ENCODE measurements at regions not wholly inside any gene's neighbourhood (a gene's known extent, or its start where the extent isn't known, plus 50 kb on each side); places are given as distances from the start of the nearest gene placed in this dataset.
"Not testable (repeated sequence)": the region's sequence is repeated elsewhere in the genome, so short reads cannot be mapped to it uniquely, and the experiment has no call there.

GRCh38 chr5:53219174-53219573, 109.6 kb upstream of the MOCS2 start:
- no peak for DNase-seq (ENCODE audit: low spot score)

DNA sequence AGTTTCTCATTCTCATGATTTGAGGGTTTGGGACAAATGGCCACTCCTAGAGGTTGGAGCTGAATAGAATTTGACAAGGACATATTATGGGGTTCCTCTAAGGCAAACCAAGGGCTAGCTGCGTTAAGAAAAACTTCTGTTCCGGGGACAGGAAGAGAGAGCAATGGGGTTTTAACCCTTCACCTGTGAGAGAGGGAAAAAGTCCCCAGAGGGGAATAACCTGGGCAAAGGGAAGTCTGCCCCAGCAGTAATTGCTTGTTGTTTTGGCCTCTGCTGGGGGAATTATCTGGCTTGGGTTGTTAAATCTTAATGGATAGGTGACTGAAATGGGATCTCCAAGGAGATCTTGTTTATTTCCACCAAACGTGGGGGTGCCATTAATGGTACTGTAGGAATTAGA, 110.1 kb upstream of the MOCS2 start:
- no peak for DNase-seq (ENCODE audit: low spot score)

DNA sequence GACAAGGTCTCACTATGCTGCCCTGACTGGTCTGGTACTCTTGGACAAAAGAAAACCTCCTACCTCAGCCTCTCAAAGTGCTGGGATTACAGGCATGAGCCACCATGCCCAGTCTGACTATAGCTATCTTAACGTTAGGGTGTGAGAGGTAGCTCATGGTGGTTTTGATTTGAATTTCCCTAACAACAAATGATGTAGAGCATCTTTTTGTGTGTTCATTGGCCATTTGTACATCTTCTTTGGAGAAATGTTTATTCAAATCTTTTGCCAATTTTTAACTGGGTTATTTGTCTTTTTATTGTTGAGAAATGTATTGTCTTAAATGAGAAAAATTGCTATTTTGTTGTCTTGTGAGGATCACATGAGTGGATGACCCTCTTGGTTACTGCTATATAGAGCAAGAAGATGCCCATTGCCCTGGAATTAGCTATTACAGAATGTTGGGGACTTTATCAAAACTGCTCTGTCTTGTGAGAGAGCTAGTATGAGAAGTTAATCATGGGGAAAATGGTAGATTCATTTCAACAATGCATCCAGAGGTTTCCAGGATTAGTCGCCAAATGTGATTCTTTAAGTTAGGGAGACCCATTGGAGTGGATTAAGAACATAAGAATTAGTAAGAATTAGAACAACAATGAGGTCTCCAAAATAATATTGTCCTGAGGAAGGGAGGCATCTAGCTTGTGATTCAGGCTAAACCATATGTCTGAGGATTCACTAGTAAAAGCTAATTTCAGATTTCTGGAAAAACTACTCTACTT, 124.3 kb upstream of the MOCS2 start:
- DNase-seq (ENCODE audit: low spot score) = no peak

DNA sequence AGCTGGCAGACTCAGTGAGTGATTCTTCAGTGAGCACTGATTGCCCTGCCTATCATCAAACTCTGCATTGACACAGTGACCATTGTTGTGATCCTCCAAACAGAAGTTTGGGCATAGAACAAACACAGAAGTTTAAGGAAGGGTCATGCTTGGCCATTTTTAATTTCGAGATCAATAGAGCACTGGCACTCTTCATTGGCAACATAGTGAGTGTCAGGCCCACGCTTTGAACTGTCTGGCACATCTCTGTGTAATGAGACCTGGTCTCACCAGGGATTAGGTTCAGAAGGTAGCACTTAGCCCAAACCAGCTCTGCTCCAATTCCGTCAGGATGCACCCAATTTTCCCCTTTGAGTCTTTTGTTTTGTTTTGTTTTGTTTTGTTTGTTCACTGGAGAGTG, 127.1 kb upstream of the MOCS2 start:
- DNase-seq (ENCODE audit: low spot score) = no peak

DNA sequence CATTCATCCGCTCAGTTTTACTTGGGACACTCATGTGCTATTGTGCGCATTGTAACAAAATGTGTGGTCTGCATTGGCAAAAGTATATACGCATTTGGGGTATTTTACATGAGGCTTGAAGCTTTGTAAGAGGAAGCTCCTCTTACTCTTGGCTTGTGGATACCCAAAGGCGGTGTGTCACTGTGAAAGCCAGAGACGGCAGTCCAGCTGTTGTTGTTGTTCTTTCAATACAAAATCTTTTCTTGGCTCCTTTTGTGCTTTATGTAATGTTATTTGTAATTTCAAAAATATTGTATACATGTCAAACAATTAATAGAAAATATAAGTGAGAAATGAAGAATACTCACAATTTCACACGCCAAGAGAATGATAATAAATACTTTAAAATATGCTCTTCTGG, 128.3 kb upstream of the MOCS2 start:
- no peak for DNase-seq (ENCODE audit: low spot score)

DNA sequence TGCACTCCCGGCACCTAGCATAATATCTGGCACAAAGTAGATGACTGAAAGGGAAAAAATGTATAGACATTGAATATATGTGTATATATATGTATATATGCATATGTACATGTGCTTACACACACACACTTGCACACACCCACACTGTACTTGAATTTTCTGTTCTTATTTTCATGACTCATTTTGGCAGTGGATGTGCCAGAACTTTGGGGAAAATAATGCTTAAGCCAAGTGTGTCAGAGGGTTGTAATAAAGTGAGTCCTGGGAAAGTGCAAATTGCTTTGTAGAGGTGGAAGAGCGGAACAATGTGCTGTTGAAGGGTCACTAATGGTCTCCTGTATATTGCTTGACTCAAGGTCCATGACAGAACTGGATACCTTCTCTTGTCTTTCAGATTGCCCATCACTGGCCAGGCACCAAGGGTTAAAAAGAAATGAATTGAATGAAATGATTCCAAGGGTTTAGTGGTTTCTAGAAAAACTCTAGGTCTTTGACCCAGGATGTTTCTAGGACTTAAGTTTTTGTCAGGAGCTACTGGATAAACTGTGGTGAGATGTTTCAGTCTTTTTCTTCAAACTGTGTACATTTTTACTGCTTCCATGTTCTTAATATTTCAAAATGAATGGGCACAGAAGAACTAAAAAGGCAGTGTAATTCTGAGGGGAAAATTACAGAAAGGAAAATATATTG, 129.9 kb upstream of the MOCS2 start:
- DNase-seq (ENCODE audit: low spot score) = no peak

- DNase-seq (ENCODE audit: low spot score) = no peak
Measured at GRCh38 chr5:53240661-53241060, 131.1 kb upstream of the MOCS2 start.

GRCh38 chr5:53241572-53241971, 132.0 kb upstream of the MOCS2 start:
- DNase-seq (ENCODE audit: low spot score) = no peak

DNA sequence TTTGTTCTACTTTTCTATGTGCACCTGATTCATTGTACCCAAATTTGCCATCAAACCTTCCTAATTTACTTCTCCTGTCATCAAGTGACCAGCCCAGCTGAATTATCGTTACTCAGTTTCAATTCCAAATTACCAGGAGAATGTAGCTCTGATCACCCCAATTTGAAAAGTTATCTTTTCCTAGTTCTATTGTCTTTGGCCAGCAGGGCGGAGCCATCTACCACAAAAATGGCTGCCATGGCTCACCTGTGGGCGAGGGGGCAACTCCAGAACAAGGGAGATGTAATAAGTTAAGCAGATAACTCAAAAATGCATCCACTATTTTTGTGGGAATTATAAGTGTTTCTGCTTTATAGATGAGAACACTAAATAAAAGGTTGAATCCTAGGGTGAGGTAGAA, 133.8 kb upstream of the MOCS2 start:
- no peak for DNase-seq (ENCODE audit: low spot score)

DNA sequence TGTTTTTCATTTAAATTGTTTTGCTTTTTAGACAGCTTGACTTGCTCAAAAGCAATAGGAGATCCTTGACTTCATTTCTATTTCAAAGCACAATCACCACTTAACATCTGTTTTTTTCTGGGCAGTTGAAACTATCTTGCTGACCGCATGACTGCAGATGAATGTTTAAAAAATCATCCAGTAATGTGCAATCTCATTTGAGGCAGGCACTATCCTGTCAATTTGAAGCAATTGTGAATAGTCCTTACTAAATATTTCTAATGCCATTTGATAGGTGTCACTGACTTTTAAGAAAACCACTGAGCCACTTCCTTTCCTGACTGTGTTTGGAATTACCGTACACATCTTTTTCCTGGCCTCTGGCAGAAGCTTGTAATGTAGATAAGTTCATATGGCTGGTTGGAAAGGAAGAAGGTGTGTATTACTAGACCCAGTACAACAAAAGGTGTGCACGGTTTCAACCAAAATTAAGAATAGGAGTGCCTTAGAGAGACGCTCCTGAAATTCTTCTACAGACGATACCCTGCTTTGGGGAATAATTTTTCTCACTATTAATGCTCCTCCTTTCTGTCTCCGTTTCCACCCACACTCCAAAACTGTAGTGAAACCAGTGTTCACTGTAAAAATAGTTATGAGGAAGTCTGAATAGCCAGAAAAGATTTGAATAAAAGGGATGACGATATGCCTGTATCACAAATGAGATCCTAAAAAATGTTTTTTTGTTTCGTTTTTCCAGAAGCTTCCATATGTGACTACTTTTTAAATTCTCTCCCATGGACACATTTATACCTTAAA, 136.7 kb upstream of the MOCS2 start:
- DNase-seq (ENCODE audit: low spot score) = no peak

- DNase-seq (ENCODE audit: low spot score) = no peak
Measured at GRCh38 chr5:53249529-53250200, 140.1 kb upstream of the MOCS2 start.

GRCh38 chr5:53250201-53250550, 140.6 kb upstream of the MOCS2 start:
- no peak for DNase-seq (ENCODE audit: low spot score)

DNA sequence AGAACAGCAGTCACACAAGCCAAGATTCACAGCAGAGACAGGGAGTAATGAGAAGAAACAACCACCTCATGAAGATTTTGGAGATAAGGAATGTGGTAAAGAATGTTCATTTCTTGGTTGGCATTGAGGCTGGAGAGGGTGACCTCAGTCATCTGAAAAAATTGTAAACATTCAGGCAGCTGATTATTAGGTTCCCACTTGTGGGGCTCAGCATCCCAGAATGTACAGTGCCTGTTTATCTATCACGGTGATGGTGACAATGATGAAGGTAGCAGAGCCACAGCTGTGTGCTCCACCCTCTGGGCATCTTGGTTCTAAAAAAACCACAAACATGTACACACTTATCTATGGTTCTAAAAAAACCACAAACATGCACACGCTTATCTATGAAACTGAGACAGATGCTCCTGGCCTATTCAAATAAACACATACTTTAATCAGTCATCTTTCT, 143.9 kb upstream of the MOCS2 start:
- no peak for DNase-seq (ENCODE audit: low spot score)

DNA sequence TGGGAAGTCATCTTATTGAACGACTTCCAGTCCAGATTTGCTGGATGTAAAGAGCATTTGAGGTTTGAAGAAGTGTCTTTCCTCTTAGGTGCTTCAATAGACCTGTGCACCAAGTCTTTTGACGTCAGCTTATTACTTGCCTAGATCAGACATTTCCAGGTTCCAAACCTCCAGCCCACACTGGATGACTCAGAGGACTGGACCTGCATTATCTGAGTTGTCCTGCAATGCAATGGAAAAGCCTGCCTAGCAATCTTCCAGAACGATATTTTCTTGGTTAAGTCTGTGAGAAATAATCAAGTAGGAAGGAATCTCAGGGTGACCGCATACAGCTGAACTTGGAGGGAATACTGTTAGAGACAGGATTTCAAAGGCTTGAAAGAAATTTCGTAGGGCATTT, 147.2 kb upstream of the MOCS2 start:
- no peak for DNase-seq (ENCODE audit: low spot score)

- DNase-seq (ENCODE audit: low spot score) = no peak
Measured at GRCh38 chr5:53257806-53258373, 148.3 kb upstream of the MOCS2 start.

DNA sequence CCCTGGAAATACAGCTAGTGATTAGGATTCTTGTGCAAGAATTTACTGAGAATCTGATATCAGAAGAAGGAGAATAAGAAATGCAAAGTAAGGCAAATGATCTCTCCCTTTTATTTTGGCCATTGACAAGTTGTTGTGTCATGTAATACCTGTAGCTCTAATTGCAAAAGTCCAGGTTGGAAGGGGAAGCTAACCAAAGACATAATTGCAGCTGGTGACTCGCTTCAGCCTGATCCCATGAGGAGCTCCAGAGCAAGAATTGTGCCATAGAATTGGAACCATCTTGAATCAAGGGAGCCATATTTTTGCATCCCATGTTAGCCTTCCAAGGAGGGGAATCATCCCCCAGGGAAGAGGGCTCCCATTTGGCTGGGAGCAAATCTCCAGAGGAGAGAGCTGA, 149.6 kb upstream of the MOCS2 start:
- DNase-seq (ENCODE audit: low spot score) = no peak

- DNase-seq (ENCODE audit: low spot score) = no peak
Measured at GRCh38 chr5:53260446-53260845, 150.9 kb upstream of the MOCS2 start.

DNA sequence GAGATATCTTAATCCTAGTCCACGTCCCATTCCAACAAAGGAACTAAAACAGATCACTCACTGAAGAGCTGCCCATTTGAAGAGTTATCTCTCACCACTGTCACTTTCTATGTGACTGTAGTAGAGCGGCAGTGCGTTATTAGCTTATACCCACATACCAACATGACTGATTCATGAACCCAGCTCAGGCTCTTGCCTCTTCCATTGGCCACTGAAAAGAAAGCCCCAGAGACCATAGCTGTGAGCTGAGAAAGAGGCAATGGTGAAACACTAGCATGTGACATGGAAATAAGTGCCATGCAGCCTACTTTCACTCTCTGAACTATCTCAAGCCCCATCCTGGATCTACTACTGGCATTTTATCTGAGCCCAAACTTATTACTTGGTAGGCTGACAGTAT, 151.7 kb upstream of the MOCS2 start:
- no peak for DNase-seq (ENCODE audit: low spot score)

DNA sequence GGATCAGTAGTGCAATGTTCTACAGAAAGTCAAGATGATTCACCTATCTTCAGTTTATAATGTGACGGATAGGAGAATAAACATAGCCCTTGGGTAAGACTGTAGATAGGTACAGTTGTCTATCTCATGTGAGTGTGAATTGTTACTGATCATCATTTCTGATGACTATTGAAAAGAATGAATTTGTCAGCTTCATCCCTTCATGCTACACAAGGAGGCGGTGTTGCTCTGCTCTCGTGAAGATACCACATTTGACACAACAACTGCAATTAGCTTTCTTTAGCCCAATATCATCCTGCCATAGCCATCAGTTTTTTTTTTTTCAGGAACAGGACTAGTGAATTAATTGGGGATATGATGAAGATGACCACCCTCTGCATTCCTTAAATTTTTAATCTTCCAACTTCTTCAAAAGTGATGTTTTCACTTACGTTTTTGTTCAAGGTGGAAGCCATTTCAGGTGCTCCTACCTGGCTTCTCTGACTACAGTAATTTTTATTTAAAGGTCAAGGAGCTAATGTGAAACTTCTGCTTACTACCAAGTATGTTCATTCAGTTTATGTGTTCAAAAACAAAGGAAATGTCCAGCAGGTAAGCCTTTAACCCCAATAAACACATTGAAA, 152.9 kb upstream of the MOCS2 start:
- no peak for DNase-seq (ENCODE audit: low spot score)

DNA sequence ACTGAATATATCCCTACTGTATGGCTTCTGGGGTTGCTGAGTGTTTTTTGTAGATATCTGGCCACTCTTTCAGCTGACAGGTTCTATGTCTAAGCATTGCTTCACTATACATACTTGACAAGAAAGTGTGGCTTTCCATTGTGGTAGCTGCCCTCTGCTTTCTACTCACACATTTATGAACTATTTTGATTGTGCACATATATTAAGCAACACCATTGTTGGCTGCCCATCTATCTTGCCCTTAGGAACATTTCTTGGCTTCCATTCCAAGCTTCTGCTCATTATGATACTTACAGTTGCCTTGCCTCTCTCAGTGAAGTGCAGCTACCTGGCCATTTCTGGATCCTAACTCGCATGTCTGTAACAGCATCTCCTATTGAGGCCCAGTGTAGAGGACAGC, 153.6 kb upstream of the MOCS2 start:
- no peak for DNase-seq (ENCODE audit: low spot score)

DNA sequence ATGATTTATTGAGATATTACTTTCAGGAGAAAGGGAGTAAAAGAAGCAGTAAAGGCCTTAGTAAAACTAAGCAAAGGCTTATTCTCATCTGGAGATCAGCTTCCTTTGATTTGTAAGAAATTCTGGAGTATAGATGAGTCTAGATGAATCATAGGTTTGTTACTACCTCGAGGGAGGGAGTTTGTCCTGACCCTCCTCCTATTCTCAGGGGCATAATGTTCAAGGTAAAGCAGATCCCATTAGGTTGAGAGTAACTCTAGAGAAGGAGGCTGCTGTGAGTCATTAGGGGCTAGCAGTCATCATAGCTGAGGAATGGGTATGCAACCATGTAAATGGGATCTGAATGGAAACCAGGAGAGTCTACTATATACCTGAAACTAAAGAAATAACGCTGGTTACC, 155.5 kb upstream of the MOCS2 start:
- DNase-seq (ENCODE audit: low spot score) = no peak

DNA sequence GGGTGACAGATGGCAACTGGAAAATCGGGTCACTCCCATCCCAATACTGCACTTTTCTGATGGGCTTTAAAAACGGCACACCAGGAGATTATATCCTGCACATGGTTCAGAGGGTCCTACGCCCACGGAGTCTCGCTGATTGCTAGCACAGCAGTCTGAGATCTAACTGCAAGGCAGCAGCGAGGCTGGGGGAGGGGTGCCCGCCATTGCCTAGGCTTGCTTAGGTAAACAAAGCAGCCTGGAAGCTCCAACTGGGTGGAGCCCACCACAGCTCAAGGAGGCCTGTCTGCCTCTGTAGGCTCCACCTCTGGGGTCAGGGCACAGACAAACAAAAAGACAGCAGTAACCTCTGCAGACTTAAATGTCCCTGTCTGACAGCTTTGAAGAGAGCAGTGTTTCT, 158.7 kb upstream of the MOCS2 start:
- not testable (repeated sequence) for DNase-seq (ENCODE audit: low spot score)
